Right lobe of liver (tissue), 4 donors: ENCODE measurements at regions not wholly inside any gene's neighbourhood (a gene's known extent, or its start where the extent isn't known, plus 50 kb on each side); places are given as distances from the start of the nearest gene placed in this dataset.

Experiments
- POLR2A ChIP-seq: fragments of 450-650 bp; IDR thresholded peaks from one replicate; pipeline ENCODE4 v1.6.1; 2017; ENCODE audit warnings: antibody characterized with exemption, mild to moderate bottlenecking
- TF ChIP-seq, protein P1 (sequence below), 4 donors: fragments of 200-600 bp in 3 of 4; fragments of 450-650 bp in 1 of 4; IDR thresholded peaks; one replicate each; pipeline versions ENCODE4 v1.5.1 to v1.8.0; 2016 to 2022; ENCODE audit warnings: antibody characterized with exemption in 4 of 4, mild to moderate bottlenecking in 2 of 4
- donor health status: DM: no; HTN: no; CAD: no.
- donor health status: DM: no; HTN: no; CAD: no.
- donor health status: DM: no; HTN: yes; CAD: no.

DNA sequence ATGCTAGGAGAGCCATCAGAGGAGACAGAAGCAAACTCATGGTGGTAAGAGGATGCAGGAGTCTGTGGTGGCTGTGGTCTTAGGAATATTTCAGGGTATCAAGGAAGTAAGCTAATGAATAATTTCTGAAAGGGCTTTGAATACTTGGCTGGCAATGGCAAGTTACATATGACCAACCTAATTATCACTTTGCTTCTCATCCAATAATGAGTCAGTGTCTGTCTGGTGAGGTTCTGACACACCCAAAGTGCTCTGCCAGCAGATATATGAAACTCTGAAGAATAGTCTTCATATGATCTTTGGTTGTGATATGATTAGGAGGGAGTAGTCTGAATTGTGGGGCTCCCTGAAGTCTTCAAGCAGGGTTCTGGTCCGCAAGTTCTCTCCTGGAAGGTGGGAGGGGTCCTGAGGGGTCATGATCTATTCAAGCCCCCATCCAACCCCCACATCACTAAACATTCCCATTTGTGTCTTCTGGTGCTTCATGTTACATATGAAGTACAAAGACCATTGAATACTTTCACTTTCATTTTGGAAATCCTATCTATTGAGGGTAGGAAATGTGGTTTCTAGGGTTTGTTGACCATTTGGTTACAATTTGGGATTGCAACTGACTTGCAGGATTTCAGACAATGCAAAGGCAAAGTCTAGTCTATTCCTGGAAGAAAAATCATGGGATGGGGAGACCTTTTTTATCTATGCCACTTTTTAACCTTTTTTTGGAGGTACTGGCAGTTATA, 199.9 kb upstream of the CDKN2B start:
- no peak for TF ChIP-seq POLR2A
- TF ChIP-seq, protein P1, sequence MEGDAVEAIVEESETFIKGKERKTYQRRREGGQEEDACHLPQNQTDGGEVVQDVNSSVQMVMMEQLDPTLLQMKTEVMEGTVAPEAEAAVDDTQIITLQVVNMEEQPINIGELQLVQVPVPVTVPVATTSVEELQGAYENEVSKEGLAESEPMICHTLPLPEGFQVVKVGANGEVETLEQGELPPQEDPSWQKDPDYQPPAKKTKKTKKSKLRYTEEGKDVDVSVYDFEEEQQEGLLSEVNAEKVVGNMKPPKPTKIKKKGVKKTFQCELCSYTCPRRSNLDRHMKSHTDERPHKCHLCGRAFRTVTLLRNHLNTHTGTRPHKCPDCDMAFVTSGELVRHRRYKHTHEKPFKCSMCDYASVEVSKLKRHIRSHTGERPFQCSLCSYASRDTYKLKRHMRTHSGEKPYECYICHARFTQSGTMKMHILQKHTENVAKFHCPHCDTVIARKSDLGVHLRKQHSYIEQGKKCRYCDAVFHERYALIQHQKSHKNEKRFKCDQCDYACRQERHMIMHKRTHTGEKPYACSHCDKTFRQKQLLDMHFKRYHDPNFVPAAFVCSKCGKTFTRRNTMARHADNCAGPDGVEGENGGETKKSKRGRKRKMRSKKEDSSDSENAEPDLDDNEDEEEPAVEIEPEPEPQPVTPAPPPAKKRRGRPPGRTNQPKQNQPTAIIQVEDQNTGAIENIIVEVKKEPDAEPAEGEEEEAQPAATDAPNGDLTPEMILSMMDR (IDR thresholded peaks at IDR 0.05) = no peak
